GM23248 (cell line): ENCODE measurements at regions not wholly inside any gene's neighbourhood (a gene's known extent, or its start where the extent isn't known, plus 50 kb on each side); places are given as distances from the start of the nearest gene placed in this dataset.

Source experiments
- DNase-seq: peaks from one replicate; pipeline ENCODE4 v3.0.0-alpha.2; 2015
- H2AFZ ChIP-seq: fragments of 200-600 bp; sonication (generic); 2 replicates; pipeline ENCODE4 v1.6.1; 2016; ENCODE audit warnings: antibody characterized with exemption
- H3F3A ChIP-seq: fragments of 200-600 bp; sonication (generic); 2 replicates; pipeline ENCODE4 v1.6.1; 2016; ENCODE audit warnings: mild to moderate bottlenecking, antibody characterized with exemption, mixed run types; ENCODE audit not compliant: insufficient read depth
- H3K27ac ChIP-seq: fragments of 200-600 bp; sonication (generic); 2 replicates; pipeline ENCODE4 v1.5.1; 2016; ENCODE audit warnings: mild to moderate bottlenecking
- H3K27me3 ChIP-seq: fragments of 200-600 bp; sonication (generic); replicated peaks from 2 replicates; pipeline ENCODE4 v1.6.1; 2016; ENCODE audit warnings: mild to moderate bottlenecking; ENCODE audit not compliant: insufficient read depth
- H3K36me3 ChIP-seq: fragments of 200-600 bp; sonication (generic); 2 replicates; pipeline ENCODE4 v1.6.1; 2016; ENCODE audit warnings: low read depth, mild to moderate bottlenecking
- H3K4me1 ChIP-seq: fragments of 200-600 bp; sonication (generic); 2 replicates; pipeline ENCODE4 v1.6.1; 2016; ENCODE audit warnings: mild to moderate bottlenecking; ENCODE audit not compliant: insufficient read depth
- H3K4me2 ChIP-seq: fragments of 200-600 bp; sonication (generic); one replicate; pipeline ENCODE4 v1.6.1; 2016; ENCODE audit warnings: mild to moderate bottlenecking; ENCODE audit not compliant: unreplicated experiment
- H3K4me3 ChIP-seq: fragments of 200-600 bp; sonication (generic); 2 replicates; pipeline ENCODE4 v1.5.1; 2016; ENCODE audit warnings: mild to moderate bottlenecking
- H3K79me2 ChIP-seq: fragments of 200-600 bp; sonication (generic); 2 replicates; pipeline ENCODE4 v1.6.1; 2016; ENCODE audit warnings: mild to moderate bottlenecking; ENCODE audit not compliant: insufficient read depth
- H3K9ac ChIP-seq: fragments of 200-600 bp; sonication (generic); 2 replicates; pipeline ENCODE4 v1.6.1; 2016; ENCODE audit warnings: mild to moderate bottlenecking
- H3K9me2 ChIP-seq: fragments of 200-600 bp; sonication (generic); 2 replicates; pipeline ENCODE4 v1.6.1; 2016; ENCODE audit warnings: mixed run types, mild to moderate bottlenecking, moderate library complexity; ENCODE audit not compliant: insufficient read depth
- H3K9me3 ChIP-seq: fragments of 200-600 bp; sonication (generic); one replicate; pipeline ENCODE4 v1.6.1; 2017; ENCODE audit warnings: low read depth
- H4K20me1 ChIP-seq: fragments of 200-600 bp; sonication (generic); 2 replicates; pipeline ENCODE4 v1.6.0; 2016; ENCODE audit not compliant: insufficient read depth
- EZH2 ChIP-seq: fragments of 200-600 bp; sonication (generic); IDR thresholded peaks from 2 replicates; pipeline ENCODE4 v1.6.1; 2018; ENCODE audit warnings: antibody characterized with exemption, mild to moderate bottlenecking; ENCODE audit not compliant: insufficient read depth, poor library complexity, severe bottlenecking
- EZH2phosphoT487 ChIP-seq: fragments of 200-600 bp; sonication (generic); IDR thresholded peaks from 2 replicates; pipeline ENCODE4 v1.6.1; 2018; ENCODE audit warnings: antibody characterized with exemption, moderate library complexity, mild to moderate bottlenecking, low read depth; ENCODE audit not compliant: insufficient read depth
- WGBS, 2 experiments: methylation state at CpG; one replicate each; pipeline ENCODE4 v1.1.6; 2015 to 2017; ENCODE audit warnings: low lambda C conversion rate in 2 of 2, low coverage in 1 of 2; ENCODE audit errors: missing lambda C conversion rate in 2 of 2; 5-methylcytosine and 5-hydroxymethylcytosine counted together
- in situ Hi-C: fragments of 300-500 bp; cut with MboI; formaldehyde crosslinking; loops from 2 replicates; pipeline ENCODE4 v1.15.0; 2020

GRCh38 chr5:135651156-135651555 lies 72.4 kb upstream of the CXCL14 start:
- Histone ChIP-seq H3K27me3 (peaks cover 20% of the 10 kb centered on the region), H3K9me3 (no peaks in the 10 kb centered on the region), H3K36me3 (no peaks in the 10 kb centered on the region), H4K20me1 (no peaks in the 10 kb centered on the region), H2AFZ (no peak overlapping the region), H3K4me3 (no peak overlapping the region), H3K9ac (no peak overlapping the region), H3F3A (no peaks in the 10 kb centered on the region), H3K4me2 (no peak overlapping the region), H3K9me2 (no peaks in the 10 kb centered on the region), H3K79me2 (no peaks in the 10 kb centered on the region), H3K4me1 (no peaks in the 10 kb centered on the region), H3K27ac (no peak overlapping the region)
- DNase-seq, result peak; percentile 16
- no peak for TF ChIP-seq EZH2
- no peak for TF ChIP-seq EZH2phosphoT487
- in situ Hi-C loops, result no loop called here

GRCh38 chr5:135650081-135650480 lies 71.3 kb upstream of the CXCL14 start:
- DNase-seq, result no peak
- Histone ChIP-seq H3K79me2 (no peaks in the 10 kb centered on the region), H3K4me1 (no peaks in the 10 kb centered on the region), H3F3A (no peaks in the 10 kb centered on the region), H3K27me3 (peaks cover 17% of the 10 kb centered on the region), H3K4me3 (no peak overlapping the region), H3K4me2 (no peak overlapping the region), H3K9ac (no peak overlapping the region), H3K9me3 (no peaks in the 10 kb centered on the region), H3K36me3 (no peaks in the 10 kb centered on the region), H3K9me2 (no peaks in the 10 kb centered on the region), H3K27ac (no peak overlapping the region), H4K20me1 (no peaks in the 10 kb centered on the region), H2AFZ (no peak overlapping the region)
- in situ Hi-C loops, result no loop called here
- no peak for TF ChIP-seq EZH2phosphoT487
- TF ChIP-seq EZH2, result no peak
- 0 to 1% methylated on average over 2 of the region's 2 CpGs for WGBS, 2 experiments

GRCh38 chr5:135649435-135649834 lies 70.6 kb upstream of the CXCL14 start:
- in situ Hi-C loops, result no loop called here
- H2AFZ ChIP-seq, result no peak overlapping the region
- H3K9me3 ChIP-seq, result no peaks in the 10 kb centered on the region
- H3K9me2 ChIP-seq, result no peaks in the 10 kb centered on the region
- 51 to 52% methylated on average over 3 of the region's 3 CpGs for WGBS, 2 experiments
- no peaks in the 10 kb centered on the region for H3F3A ChIP-seq
- H3K4me3 ChIP-seq, result no peak overlapping the region
- no peak overlapping the region for H3K27ac ChIP-seq
- no peaks in the 10 kb centered on the region for H3K4me1 ChIP-seq
- no peaks in the 10 kb centered on the region for H3K79me2 ChIP-seq
- DNase-seq, result no peak
- H3K4me2 ChIP-seq, result no peak overlapping the region
- H3K27me3 ChIP-seq, result peaks cover 17% of the 10 kb centered on the region
- no peaks in the 10 kb centered on the region for H4K20me1 ChIP-seq
- no peak overlapping the region for H3K9ac ChIP-seq
- no peaks in the 10 kb centered on the region for H3K36me3 ChIP-seq
- TF ChIP-seq EZH2phosphoT487 (no peak), EZH2 (no peak)

- Histone ChIP-seq H3K27ac (no peak overlapping the region), H3K4me2 (no peak overlapping the region), H3K9ac (no peak overlapping the region), H2AFZ (no peak overlapping the region), H3K4me1 (no peaks in the 10 kb centered on the region), H3K79me2 (no peaks in the 10 kb centered on the region), H3K4me3 (no peak overlapping the region), H3K9me2 (no peaks in the 10 kb centered on the region), H3K27me3 (peaks cover 12% of the 10 kb centered on the region; the same call in 1 of the 2 replicates), H4K20me1 (no peaks in the 10 kb centered on the region), H3K36me3 (no peaks in the 10 kb centered on the region), H3F3A (no peaks in the 10 kb centered on the region), H3K9me3 (no peaks in the 10 kb centered on the region)
- in situ Hi-C loops, result no loop called here
- TF ChIP-seq EZH2, result no peak
- TF ChIP-seq EZH2phosphoT487, result no peak
- WGBS, 2 experiments, result 15 to 21% methylated on average over 2 of the region's 2 CpGs
- no peak for DNase-seq
Observed at GRCh38 chr5:135648116-135648515, 69.3 kb upstream of the CXCL14 start.
